ENCODE measurements at regions not wholly inside any gene's neighbourhood (a gene's known extent, or its start where the extent isn't known, plus 50 kb on each side); places are given as distances from the start of the nearest gene placed in this dataset.

DNA sequence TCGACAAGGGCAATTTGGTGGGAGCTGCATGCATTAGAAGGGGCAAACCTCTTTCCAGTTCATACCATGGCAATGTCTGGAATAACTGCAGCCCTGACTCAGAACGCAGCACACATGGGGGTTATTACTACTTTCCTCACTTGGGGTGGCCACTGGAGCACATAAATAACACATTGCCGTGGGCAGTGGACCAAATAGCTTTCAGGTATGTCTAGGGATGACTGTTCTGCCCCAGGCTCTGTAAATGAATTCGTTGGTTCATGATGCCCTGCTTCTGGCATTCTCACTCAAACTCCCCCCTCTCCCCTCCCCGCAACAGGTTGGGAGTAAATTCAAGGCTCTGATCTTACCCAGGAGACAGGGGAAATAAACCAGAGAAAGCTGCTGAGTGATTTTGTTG lies 238.0 kb upstream of the PLET1 start:
- no peak for TF ChIP-seq EZH2 (IDR thresholded peaks at IDR 0.05; ENCODE audit: borderline replicate concordance)
- TF ChIP-seq, protein P1, sequence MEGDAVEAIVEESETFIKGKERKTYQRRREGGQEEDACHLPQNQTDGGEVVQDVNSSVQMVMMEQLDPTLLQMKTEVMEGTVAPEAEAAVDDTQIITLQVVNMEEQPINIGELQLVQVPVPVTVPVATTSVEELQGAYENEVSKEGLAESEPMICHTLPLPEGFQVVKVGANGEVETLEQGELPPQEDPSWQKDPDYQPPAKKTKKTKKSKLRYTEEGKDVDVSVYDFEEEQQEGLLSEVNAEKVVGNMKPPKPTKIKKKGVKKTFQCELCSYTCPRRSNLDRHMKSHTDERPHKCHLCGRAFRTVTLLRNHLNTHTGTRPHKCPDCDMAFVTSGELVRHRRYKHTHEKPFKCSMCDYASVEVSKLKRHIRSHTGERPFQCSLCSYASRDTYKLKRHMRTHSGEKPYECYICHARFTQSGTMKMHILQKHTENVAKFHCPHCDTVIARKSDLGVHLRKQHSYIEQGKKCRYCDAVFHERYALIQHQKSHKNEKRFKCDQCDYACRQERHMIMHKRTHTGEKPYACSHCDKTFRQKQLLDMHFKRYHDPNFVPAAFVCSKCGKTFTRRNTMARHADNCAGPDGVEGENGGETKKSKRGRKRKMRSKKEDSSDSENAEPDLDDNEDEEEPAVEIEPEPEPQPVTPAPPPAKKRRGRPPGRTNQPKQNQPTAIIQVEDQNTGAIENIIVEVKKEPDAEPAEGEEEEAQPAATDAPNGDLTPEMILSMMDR (IDR thresholded peaks at IDR 0.05; ENCODE audit: poor library complexity) = no peak
- no peak for TF ChIP-seq EZH2phosphoT487 (IDR thresholded peaks at IDR 0.05; ENCODE audit: low read depth, severe bottlenecking, unreplicated experiment)

Data from hepatocyte (in vitro differentiated cells).